Upper lobe of left lung (tissue), 6 donors: ENCODE measurements at regions not wholly inside any gene's neighbourhood (a gene's known extent, or its start where the extent isn't known, plus 50 kb on each side); places are given as distances from the start of the nearest gene placed in this dataset.
A peak's percentile ranks its signal among the peaks of the same experiment; 100 is the strongest.

Experiments
- ATAC-seq, 2 donors: fragments of 200-7000 bp; cut with Tn5 transposase; one replicate each; pipeline ENCODE4 v1.9.1; 2022; ENCODE audit warnings: mild to moderate bottlenecking in 2 of 2, moderate library complexity in 2 of 2; ENCODE audit not compliant: low FRiP score in 2 of 2
- DNase-seq, 2 donors: peaks; one replicate each; pipeline ENCODE4 v3.0.0-alpha.2; 2019 to 2020
- H3K27ac ChIP-seq, 4 donors: fragments of 200-600 bp; sonication (generic); one replicate each; pipeline ENCODE4 v1.5.1; 2016 to 2019
- H3K27me3 ChIP-seq, 4 donors: fragments of 200-600 bp; sonication (generic); one replicate each; pipeline ENCODE4 v1.5.1; 2017 to 2019
- H3K36me3 ChIP-seq, 4 donors: fragments of 200-600 bp; sonication (generic); one replicate each; pipeline ENCODE4 v1.5.1; 2016 to 2019
- H3K4me1 ChIP-seq, 4 donors: fragments of 200-600 bp; sonication (generic); one replicate each; pipeline ENCODE4 v1.5.1; 2018 to 2019
- H3K4me3 ChIP-seq, 4 donors: fragments of 200-600 bp; sonication (generic); one replicate each; pipeline ENCODE4 v1.5.1; 2017 to 2019; ENCODE audit warnings: mild to moderate bottlenecking in 2 of 4, moderate library complexity in 1 of 4
- H3K9me3 ChIP-seq, 4 donors: fragments of 200-600 bp; sonication (generic); one replicate each; pipeline ENCODE4 v1.5.1; 2018 to 2019
- EP300 ChIP-seq, 4 donors: sonication (generic); formaldehyde crosslinking; IDR thresholded peaks; one replicate each; pipeline ENCODE4 v1.5.1; 2017; ENCODE audit warnings: antibody characterized with exemption in 4 of 4, control low read depth in 2 of 4
- POLR2A ChIP-seq, 4 donors: fragments of 450-650 bp; IDR thresholded peaks; one replicate each; pipeline ENCODE4 v1.5.1; 2016 to 2017; ENCODE audit warnings: antibody characterized with exemption in 4 of 4, mild to moderate bottlenecking in 2 of 4
- POLR2AphosphoS5 ChIP-seq, 2 donors: sonication (generic); formaldehyde crosslinking; IDR thresholded peaks; one replicate each; pipeline ENCODE4 v1.5.1; 2017; ENCODE audit warnings: antibody characterized with exemption in 2 of 2
- WGBS, 2 donors: methylation state at CpG; one replicate each; pipeline ENCODE4 v1.1.5; 2017 to 2018; 5-methylcytosine and 5-hydroxymethylcytosine counted together
- TF ChIP-seq, protein P1 (sequence below), 6 experiments: fragments of 450-650 bp in 4 of 6; fragments of 200-600 bp in 2 of 6; sonication (generic) in 2 of 6; IDR thresholded peaks; one replicate each; pipeline ENCODE4 v1.5.1; 2016 to 2019; ENCODE audit warnings: antibody characterized with exemption in 6 of 6
- donor health status: DM: no; HTN: no; CAD: no; lungs with moderate emphysema.
- donor health status: DM: no; HTN: yes; CAD: no; lungs with severe emphysema.

DNA sequence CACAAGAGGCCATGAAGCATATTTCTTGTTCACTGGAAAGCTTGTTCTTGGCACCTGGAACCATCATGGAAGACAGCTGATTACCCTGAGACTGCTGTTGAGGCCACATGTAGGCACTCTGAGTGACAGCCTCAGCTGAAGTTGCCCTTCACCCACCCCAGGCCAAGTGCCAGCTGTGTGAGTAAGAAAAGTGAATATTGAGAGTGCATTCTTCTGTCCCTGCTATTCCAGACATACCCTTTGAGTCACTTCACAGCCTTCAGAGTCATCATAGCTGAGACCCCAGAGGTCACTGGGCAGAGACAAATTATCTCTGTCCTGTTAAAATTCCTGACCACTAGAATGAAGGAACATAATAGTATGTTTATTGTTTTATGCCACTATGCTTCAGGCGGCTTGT is 79.6 kb downstream of the NFKBIZ start:
- Histone ChIP-seq H3K4me3 (no peak overlapping the region), H3K36me3 (no peaks in the 10 kb centered on the region), H3K27me3 (no peaks in the 10 kb centered on the region), H3K27ac (no peak overlapping the region), H3K4me1 (peaks cover 0 to 6% (median 0%) of the 10 kb centered on the region in 4 donors), H3K9me3 (no peaks in the 10 kb centered on the region)
- DNase-seq (no peak), ATAC-seq (no peak)
- TF ChIP-seq, protein P1, sequence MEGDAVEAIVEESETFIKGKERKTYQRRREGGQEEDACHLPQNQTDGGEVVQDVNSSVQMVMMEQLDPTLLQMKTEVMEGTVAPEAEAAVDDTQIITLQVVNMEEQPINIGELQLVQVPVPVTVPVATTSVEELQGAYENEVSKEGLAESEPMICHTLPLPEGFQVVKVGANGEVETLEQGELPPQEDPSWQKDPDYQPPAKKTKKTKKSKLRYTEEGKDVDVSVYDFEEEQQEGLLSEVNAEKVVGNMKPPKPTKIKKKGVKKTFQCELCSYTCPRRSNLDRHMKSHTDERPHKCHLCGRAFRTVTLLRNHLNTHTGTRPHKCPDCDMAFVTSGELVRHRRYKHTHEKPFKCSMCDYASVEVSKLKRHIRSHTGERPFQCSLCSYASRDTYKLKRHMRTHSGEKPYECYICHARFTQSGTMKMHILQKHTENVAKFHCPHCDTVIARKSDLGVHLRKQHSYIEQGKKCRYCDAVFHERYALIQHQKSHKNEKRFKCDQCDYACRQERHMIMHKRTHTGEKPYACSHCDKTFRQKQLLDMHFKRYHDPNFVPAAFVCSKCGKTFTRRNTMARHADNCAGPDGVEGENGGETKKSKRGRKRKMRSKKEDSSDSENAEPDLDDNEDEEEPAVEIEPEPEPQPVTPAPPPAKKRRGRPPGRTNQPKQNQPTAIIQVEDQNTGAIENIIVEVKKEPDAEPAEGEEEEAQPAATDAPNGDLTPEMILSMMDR (IDR thresholded peaks at IDR 0.05): no peak
- no peak for TF ChIP-seq POLR2A (IDR thresholded peaks at IDR 0.05)
- TF ChIP-seq POLR2AphosphoS5 (IDR thresholded peaks at IDR 0.05): no peak
- TF ChIP-seq EP300 (IDR thresholded peaks at IDR 0.05): no peak
- 92 to 95% methylated on average over 1 of the region's 1 CpG for WGBS, 2 donors

DNA sequence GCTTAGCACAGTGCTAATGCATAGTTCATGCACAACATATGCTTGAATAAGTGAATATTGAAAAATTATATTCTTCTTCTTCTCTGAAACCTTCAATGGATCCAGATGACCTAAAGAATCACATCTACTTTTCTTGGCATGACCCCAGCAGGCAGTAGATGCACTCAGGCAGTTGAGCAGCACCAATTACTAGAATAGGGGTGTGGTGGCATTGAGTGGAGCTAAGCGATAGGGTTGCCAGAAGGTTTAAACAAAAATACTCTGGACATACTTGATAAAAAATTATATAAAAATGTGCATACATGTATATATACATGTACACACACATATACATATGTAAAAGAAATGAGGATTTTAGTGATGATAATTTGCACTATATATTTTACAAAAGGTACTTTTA is 81.8 kb downstream of the NFKBIZ start:
- no peak overlapping the region for H3K27ac ChIP-seq
- 68 to 83% methylated on average over 1 of the region's 1 CpG for WGBS, 2 donors
- no peak overlapping the region for H3K4me3 ChIP-seq
- no peaks in the 10 kb centered on the region for H3K9me3 ChIP-seq
- no peaks in the 10 kb centered on the region for H3K4me1 ChIP-seq
- TF ChIP-seq, protein P1 (IDR thresholded peaks at IDR 0.05): no peak
- TF ChIP-seq EP300 (IDR thresholded peaks at IDR 0.05) (no peak), POLR2A (IDR thresholded peaks at IDR 0.05) (no peak), POLR2AphosphoS5 (IDR thresholded peaks at IDR 0.05) (no peak)
- ATAC-seq (no peak), DNase-seq (no peak)
- no peaks in the 10 kb centered on the region for H3K27me3 ChIP-seq
- H3K36me3 ChIP-seq: no peaks in the 10 kb centered on the region

DNA sequence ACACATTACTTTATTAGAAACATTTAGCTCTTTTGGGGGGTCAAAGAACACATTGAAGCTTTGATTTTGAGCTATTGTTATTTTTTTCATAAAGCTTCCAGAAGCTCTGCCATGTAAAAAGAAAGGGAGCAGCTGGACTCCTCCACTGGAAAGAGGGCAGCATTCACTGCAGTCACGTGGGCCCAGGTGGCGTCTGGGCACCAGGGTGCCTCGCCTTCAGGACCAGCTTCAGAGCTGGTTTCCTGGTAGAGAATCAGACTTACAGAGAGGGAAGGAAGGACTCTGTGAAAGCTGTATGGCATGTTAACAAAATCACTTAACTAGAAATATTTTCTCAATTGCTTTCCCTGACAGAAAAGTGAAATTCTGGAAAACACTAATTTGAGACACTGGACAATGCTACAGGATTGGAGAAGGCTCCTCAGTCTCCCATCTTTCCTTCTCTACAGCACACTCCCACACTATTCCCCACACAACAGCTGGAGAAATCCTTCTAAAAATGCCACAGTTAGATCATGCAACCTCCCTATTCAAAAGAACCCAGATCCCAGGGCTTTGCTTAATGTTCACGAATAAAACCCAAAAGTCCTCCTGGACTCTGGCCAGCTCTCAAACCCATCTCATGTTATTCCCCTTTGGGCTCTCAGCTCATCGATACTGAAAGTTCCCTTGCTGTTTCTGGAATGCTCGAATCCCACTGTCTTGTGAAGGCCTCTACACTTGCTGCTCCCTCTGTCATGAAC is 83.2 kb downstream of the NFKBIZ start:
- Histone ChIP-seq H3K36me3 (no peaks in the 10 kb centered on the region), H3K4me1 (peaks cover 0 to under 1% (median under 1%) of the 10 kb centered on the region in 4 donors), H3K4me3 (no peak overlapping the region), H3K27me3 (no peaks in the 10 kb centered on the region), H3K27ac (no peak overlapping the region), H3K9me3 (no peaks in the 10 kb centered on the region)
- TF ChIP-seq, protein P1 (IDR thresholded peaks at IDR 0.05): no peak
- TF ChIP-seq POLR2AphosphoS5 (IDR thresholded peaks at IDR 0.05) (no peak), POLR2A (IDR thresholded peaks at IDR 0.05) (no peak), EP300 (IDR thresholded peaks at IDR 0.05) (no peak)
- ATAC-seq (no peak), DNase-seq (peak in 1 of 2 donors; percentile 34)
- 82 to 90% methylated on average over 6 of the region's 6 CpGs for WGBS, 2 donors

DNA sequence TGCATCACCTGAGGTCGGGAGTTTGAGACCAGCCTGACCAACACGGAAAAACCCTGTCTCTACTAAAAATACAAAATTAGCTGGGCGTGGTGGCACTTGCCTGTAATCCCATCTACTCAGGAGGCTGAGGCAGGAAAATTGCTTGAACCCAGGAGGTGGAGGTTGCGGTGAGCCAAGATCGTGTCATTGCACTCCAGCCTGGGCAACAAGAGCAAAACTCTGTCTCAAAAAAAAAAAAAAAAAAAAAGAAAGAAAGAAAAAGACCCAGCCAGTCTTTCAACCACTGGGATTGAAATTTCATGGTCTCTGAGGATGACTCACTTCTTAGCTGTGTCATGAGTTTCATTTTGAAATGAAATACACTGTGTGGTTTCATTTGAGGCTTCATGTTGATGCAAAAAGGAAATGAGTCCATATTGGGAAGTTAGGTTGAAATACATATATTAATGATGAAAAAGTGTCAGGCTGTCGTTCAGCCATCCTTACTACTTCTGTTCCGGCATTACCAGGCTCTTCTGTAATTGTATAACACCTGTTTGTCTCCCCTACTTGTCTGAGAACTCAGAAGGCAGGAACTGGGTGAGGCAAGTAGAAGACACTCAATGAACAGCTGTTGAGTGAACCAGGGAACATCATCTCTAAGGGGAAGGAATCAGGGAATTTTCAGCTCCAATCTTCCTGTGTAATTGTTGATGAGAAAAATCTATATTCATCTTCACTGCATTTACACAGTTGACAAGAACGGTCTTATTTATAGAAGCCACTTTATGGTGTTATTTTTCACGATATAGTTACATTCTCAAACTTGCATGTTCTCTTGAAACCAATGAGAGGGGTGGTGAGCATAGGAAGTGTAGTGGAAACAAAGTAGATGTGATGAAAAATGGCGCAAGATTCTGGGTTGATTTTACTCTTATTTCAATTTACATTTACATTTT is 87.4 kb downstream of the NFKBIZ start:
- 69 to 79% methylated on average over 10 of the region's 10 CpGs for WGBS, 2 donors
- Histone ChIP-seq H3K27me3 (no peaks in the 10 kb centered on the region), H3K4me1 (peaks cover 9 to 34% (median 25%) of the 10 kb centered on the region in 4 donors), H3K9me3 (no peaks in the 10 kb centered on the region), H3K27ac (peak overlapping the region; percentile 31 to 79 (median 58)), H3K36me3 (no peaks in the 10 kb centered on the region), H3K4me3 (peak overlapping the region in 1 of 4 donors; percentile 15)
- TF ChIP-seq POLR2A (IDR thresholded peaks at IDR 0.05) (no peak), POLR2AphosphoS5 (IDR thresholded peaks at IDR 0.05) (no peak), EP300 (IDR thresholded peaks at IDR 0.05) (no peak)
- TF ChIP-seq, protein P1 (IDR thresholded peaks at IDR 0.05): no peak
- ATAC-seq: peak; percentile 73 to 86
- no peak for DNase-seq
